Spleen (tissue), 11 donors: ENCODE measurements at regions not wholly inside any gene's neighbourhood (a gene's known extent, or its start where the extent isn't known, plus 50 kb on each side); places are given as distances from the start of the nearest gene placed in this dataset.

Source experiments
- DNase-seq: peaks from one replicate; pipeline ENCODE4 v3.0.0-alpha.2; 2020
- H3K27ac ChIP-seq, 8 donors: fragments of 200-600 bp; sonication (generic) in 7 of 8; 1 replicate in 4 of 8; 2 replicates in 4 of 8; pipeline versions ENCODE4 v1.5.0 to v1.8.0; 2016 to 2021; ENCODE audit warnings: inconsistent platforms in 4 of 8, mild to moderate bottlenecking in 4 of 8, moderate library complexity in 1 of 8
- H3K27me3 ChIP-seq, 7 donors: fragments of 200-600 bp; sonication (generic) in 6 of 7; replicated peaks in 1 of 7; 1 replicate in 4 of 7; 2 replicates in 3 of 7; pipeline versions ENCODE4 v1.5.0 to v1.8.0; 2016 to 2021; ENCODE audit warnings: inconsistent platforms in 3 of 7, mild to moderate bottlenecking in 1 of 7
- H3K36me3 ChIP-seq, 6 donors: fragments of 200-600 bp; sonication (generic) in 5 of 6; 1 replicate in 4 of 6; 2 replicates in 2 of 6; pipeline versions ENCODE4 v1.5.0 to v1.8.0; 2016 to 2021; ENCODE audit warnings: inconsistent platforms in 2 of 6
- H3K4me1 ChIP-seq, 6 donors: fragments of 200-600 bp; sonication (generic) in 5 of 6; 1 replicate in 3 of 6; 2 replicates in 3 of 6; pipeline versions ENCODE4 v1.5.0 to v1.8.0; 2016 to 2021; ENCODE audit warnings: inconsistent platforms in 3 of 6
- H3K4me3 ChIP-seq, 8 donors: fragments of 200-600 bp; sonication (generic) in 7 of 8; 1 replicate in 4 of 8; 2 replicates in 4 of 8; pipeline versions ENCODE4 v1.5.0 to v1.8.0; 2016 to 2021; ENCODE audit warnings: inconsistent platforms in 4 of 8, mild to moderate bottlenecking in 4 of 8, moderate library complexity in 2 of 8
- H3K9me3 ChIP-seq, 8 donors: fragments of 200-600 bp; sonication (generic) in 7 of 8; 1 replicate in 4 of 8; 2 replicates in 4 of 8; pipeline versions ENCODE4 v1.5.0 to v1.8.0; 2016 to 2021; ENCODE audit warnings: inconsistent platforms in 4 of 8
- POLR2A ChIP-seq, 3 donors: fragments of 450-650 bp; IDR thresholded peaks; one replicate each; pipeline ENCODE4 v1.5.1; 2017; ENCODE audit warnings: antibody characterized with exemption in 3 of 3, mild to moderate bottlenecking in 1 of 3
- POLR2AphosphoS5 ChIP-seq, 3 donors: sonication (generic); formaldehyde crosslinking; IDR thresholded peaks; one replicate each; pipeline ENCODE4 v1.5.1; 2017; ENCODE audit warnings: antibody characterized with exemption in 3 of 3
- WGBS, 5 donors: extraction: QIAGEN DNeasy Blood & Tissue Kit in 3 of 5; methylation state at CpG; one replicate each; pipeline versions ENCODE4 v1.1.5 to v1.1.7; 2013 to 2018; 5-methylcytosine and 5-hydroxymethylcytosine counted together
- intact Hi-C: fragments of 100-400 bp; cut with DNase I; formaldehyde crosslinking; loops from one replicate; pipeline ENCODE4 v1.15.0; 2023; ENCODE audit warnings: low total_unique reads
- TF ChIP-seq, protein P1 (sequence below), 11 experiments: fragments of 200-600 bp in 7 of 11; fragments of 450-650 bp in 4 of 11; sonication (generic) in 4 of 11; IDR thresholded peaks in 8 of 11; conservative IDR thresholded peaks in 3 of 11; 1 replicate in 7 of 11; 2 replicates in 4 of 11; pipeline versions ENCODE4 v1.4.0 to v1.8.0; 2016 to 2021; ENCODE audit warnings: antibody characterized with exemption in 11 of 11, inconsistent platforms in 4 of 11, mild to moderate bottlenecking in 1 of 11
- donor health status: healthy with polysubstance abuse.
- donor health status: DM: no; HTN: no; CAD: no; lungs with moderate emphysema.
- donor health status: DM: no; HTN: no; CAD: no.
- donor health status: Bipolar disorder and iron deficiency.
- donor health status: healthy.
- donor health status: DM: no; HTN: no; CAD: no.
- donor health status: DM: yes; HTN: yes; CAD: no.

DNA sequence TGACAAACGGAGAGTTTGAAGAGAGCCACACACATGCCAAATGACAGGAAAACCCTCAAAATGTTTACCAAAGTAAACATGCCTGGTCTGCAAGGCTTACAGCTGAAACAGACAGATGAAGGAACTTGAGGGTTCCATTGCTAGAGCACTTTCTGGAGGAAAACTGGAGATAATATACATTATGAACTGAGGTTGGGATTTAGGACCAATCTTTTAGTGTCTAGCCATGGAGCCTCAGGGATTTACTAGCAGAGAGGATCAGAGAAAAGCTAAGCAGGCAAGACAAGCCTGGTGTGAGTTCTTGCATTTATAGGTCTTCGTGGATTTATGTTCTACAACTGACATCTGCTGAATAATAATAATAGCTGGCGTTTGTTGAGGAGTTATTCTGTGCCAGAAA is 205.3 kb downstream of the AEBP2 start:
- WGBS, 5 donors = 74 to 93% (median 86%) methylated on average over 3 of the region's 3 CpGs
- H3K27ac ChIP-seq = no peak overlapping the region
- no peak overlapping the region for H3K4me3 ChIP-seq
- intact Hi-C loops = no loop called here
- no peaks in the 10 kb centered on the region for H3K36me3 ChIP-seq
- peaks cover 0 to 18% (median 6%) of the 10 kb centered on the region in 8 donors for H3K9me3 ChIP-seq
- H3K4me1 ChIP-seq = no peaks in the 10 kb centered on the region
- no peak for DNase-seq
- no peaks in the 10 kb centered on the region for H3K27me3 ChIP-seq
- TF ChIP-seq POLR2A (IDR thresholded peaks at IDR 0.05) = no peak
- no peak for TF ChIP-seq POLR2AphosphoS5 (IDR thresholded peaks at IDR 0.05)
- TF ChIP-seq, protein P1, sequence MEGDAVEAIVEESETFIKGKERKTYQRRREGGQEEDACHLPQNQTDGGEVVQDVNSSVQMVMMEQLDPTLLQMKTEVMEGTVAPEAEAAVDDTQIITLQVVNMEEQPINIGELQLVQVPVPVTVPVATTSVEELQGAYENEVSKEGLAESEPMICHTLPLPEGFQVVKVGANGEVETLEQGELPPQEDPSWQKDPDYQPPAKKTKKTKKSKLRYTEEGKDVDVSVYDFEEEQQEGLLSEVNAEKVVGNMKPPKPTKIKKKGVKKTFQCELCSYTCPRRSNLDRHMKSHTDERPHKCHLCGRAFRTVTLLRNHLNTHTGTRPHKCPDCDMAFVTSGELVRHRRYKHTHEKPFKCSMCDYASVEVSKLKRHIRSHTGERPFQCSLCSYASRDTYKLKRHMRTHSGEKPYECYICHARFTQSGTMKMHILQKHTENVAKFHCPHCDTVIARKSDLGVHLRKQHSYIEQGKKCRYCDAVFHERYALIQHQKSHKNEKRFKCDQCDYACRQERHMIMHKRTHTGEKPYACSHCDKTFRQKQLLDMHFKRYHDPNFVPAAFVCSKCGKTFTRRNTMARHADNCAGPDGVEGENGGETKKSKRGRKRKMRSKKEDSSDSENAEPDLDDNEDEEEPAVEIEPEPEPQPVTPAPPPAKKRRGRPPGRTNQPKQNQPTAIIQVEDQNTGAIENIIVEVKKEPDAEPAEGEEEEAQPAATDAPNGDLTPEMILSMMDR (IDR thresholded peaks at IDR 0.05 in 8 of 11, conservative IDR thresholded peaks at IDR 0.05 in 3 of 11) = no peak

DNA sequence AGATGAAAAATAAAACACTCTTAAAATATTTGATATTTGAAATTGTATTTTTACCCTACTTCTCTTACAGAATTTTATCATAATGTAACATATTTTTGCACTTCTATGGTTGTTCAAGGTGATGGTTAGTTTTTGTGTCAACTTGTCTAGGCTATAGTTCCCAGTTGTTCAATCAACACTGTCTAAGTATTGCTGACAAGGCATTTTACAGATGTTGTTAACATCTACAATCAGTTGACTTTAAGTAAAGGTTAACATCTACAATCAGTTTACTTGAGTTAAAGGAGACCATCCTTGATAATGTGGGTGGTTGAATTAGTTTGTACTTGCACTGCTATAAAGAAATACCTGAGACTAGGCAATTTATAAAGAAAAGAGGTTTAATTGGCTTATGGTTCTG is 206.5 kb downstream of the AEBP2 start:
- DNase-seq = no peak
- no peak overlapping the region for H3K4me3 ChIP-seq
- peaks cover 0 to 18% (median 6%) of the 10 kb centered on the region in 8 donors for H3K9me3 ChIP-seq
- TF ChIP-seq POLR2A (IDR thresholded peaks at IDR 0.05) (no peak), POLR2AphosphoS5 (IDR thresholded peaks at IDR 0.05) (no peak)
- TF ChIP-seq, protein P1 (IDR thresholded peaks at IDR 0.05 in 8 of 11, conservative IDR thresholded peaks at IDR 0.05 in 3 of 11) = no peak
- no peaks in the 10 kb centered on the region for H3K27me3 ChIP-seq
- no peaks in the 10 kb centered on the region for H3K4me1 ChIP-seq
- intact Hi-C loops = no loop called here
- no peak overlapping the region for H3K27ac ChIP-seq
- H3K36me3 ChIP-seq = no peaks in the 10 kb centered on the region

DNA sequence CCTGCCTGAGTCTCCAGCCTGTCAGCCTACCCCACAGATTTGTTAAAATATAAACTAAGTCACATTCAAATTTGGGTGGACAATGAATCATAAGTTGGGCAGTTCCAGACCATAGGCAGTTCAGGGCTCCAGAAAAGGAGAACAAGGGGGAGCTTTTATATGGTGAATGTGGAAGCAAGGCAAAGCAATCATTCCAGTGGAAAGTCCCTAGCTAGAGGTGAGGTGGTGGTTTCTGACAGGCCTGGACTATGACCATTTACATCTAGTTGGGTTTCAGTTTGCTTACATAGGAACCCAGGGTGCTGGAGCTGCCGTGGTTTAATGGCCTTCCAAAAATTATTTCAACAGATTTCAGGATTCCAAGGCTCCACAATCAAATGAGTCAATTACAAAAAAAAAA is 207.3 kb downstream of the AEBP2 start:
- WGBS, 5 donors = 82 to 96% (median 89%) methylated on average over 1 of the region's 1 CpG
- H3K4me3 ChIP-seq = no peak overlapping the region
- H3K9me3 ChIP-seq = peaks cover 0 to 18% (median 6%) of the 10 kb centered on the region in 8 donors
- no peaks in the 10 kb centered on the region for H3K4me1 ChIP-seq
- no peak overlapping the region for H3K27ac ChIP-seq
- TF ChIP-seq, protein P1 (IDR thresholded peaks at IDR 0.05 in 8 of 11, conservative IDR thresholded peaks at IDR 0.05 in 3 of 11) = no peak
- TF ChIP-seq POLR2AphosphoS5 (IDR thresholded peaks at IDR 0.05) (no peak), POLR2A (IDR thresholded peaks at IDR 0.05) (no peak)
- DNase-seq = no peak
- H3K36me3 ChIP-seq = no peaks in the 10 kb centered on the region
- H3K27me3 ChIP-seq = no peaks in the 10 kb centered on the region
- intact Hi-C loops = no loop called here

DNA sequence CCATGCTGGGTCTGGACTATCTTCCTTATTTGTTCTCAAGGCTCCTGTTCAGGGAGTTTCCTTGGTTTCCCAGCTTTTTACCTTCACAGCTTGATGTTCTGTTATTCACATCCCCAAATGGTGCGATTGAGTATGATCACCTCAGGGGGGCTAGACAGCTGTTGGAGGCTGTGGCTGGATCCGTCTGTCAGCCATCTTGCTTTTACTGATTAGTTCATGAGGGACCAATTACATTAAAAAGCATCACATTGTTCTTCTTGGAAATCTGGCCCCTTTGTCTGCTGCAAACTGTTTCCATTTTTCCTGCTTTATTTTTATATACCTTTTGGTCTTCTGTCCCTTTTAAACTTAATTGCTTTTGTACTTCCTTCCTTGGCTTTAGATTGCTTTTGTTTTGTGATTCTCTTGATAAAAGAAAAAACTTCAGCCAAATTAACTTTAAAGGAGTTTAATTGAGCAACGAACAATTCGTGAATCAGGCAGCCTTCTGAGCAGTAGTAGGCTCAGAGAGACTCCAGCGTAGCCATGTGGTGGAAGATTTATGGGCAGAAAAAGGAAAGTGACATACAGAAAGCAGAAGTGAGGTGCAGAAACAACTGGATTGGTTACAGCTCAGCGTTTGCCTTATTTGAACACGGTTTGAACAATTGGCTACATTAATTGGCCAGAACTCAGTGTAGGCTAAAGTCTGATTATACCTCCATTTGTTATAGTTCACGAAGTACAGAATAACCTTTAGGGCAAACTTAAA is 208.7 kb downstream of the AEBP2 start:
- H3K4me3 ChIP-seq = no peak overlapping the region
- H3K27me3 ChIP-seq = no peaks in the 10 kb centered on the region
- H3K36me3 ChIP-seq = no peaks in the 10 kb centered on the region
- no peaks in the 10 kb centered on the region for H3K4me1 ChIP-seq
- no peak for DNase-seq
- TF ChIP-seq POLR2AphosphoS5 (IDR thresholded peaks at IDR 0.05) = no peak
- TF ChIP-seq POLR2A (IDR thresholded peaks at IDR 0.05) = no peak
- TF ChIP-seq, protein P1 (IDR thresholded peaks at IDR 0.05 in 8 of 11, conservative IDR thresholded peaks at IDR 0.05 in 3 of 11) = no peak
- H3K9me3 ChIP-seq = peaks cover 0 to 18% (median 6%) of the 10 kb centered on the region in 8 donors
- WGBS, 5 donors = 34 to 48% (median 41%) methylated on average over 8 of the region's 8 CpGs
- intact Hi-C loops = no loop called here
- H3K27ac ChIP-seq = no peak overlapping the region
